NCI-H1436 (cell line): ENCODE measurements at regions not wholly inside any gene's neighbourhood (a gene's known extent, or its start where the extent isn't known, plus 50 kb on each side); places are given as distances from the start of the nearest gene placed in this dataset.
"Not testable (repeated sequence)": the region's sequence is repeated elsewhere in the genome, so short reads cannot be mapped to it uniquely, and the experiment has no call there.

Experiments used
- DNase-seq: peaks from one replicate; lab custom pipeline; 2025; lab: John Stamatoyannopoulos, UW

DNA sequence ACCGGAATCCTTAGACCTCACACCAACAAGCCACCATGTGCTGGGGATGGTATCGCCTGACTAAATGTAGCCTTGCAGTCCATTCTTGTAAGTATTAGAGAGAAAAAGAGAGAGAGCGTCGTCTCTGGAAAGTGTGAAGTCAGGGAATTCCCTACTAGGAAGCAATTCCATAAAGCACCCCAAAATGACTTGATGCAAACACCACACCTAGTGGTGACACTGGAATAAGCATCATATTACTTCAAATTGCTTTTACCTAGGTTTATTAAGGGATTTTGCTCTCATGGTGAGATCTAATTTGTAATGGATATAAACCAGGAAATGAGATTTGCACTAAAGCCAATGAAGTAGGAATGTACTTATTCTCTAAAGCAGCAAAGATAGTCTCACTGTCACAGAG lies 111.4 kb upstream of the METTL9 start:
- not testable (repeated sequence) for DNase-seq

DNA sequence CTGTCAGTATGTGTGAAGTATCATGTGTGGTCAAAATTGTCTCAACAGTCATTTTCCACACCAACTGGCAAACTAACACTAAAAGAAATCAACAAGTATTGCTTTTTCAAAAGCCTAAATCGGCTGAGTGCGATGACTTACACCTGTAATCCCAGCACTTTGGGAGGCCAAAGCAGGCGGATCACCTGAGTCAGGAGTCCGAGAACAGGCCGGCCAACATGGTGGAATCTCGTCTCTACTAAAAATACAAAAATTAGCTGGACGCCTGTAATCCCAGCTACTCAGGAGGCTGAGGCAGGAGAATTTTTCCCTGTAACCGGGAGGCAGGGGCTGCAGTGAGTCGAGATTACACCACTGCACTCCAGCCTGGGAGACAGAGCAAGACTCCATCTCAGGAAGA lies 100.3 kb upstream of the METTL9 start:
- not testable (repeated sequence) for DNase-seq

DNA sequence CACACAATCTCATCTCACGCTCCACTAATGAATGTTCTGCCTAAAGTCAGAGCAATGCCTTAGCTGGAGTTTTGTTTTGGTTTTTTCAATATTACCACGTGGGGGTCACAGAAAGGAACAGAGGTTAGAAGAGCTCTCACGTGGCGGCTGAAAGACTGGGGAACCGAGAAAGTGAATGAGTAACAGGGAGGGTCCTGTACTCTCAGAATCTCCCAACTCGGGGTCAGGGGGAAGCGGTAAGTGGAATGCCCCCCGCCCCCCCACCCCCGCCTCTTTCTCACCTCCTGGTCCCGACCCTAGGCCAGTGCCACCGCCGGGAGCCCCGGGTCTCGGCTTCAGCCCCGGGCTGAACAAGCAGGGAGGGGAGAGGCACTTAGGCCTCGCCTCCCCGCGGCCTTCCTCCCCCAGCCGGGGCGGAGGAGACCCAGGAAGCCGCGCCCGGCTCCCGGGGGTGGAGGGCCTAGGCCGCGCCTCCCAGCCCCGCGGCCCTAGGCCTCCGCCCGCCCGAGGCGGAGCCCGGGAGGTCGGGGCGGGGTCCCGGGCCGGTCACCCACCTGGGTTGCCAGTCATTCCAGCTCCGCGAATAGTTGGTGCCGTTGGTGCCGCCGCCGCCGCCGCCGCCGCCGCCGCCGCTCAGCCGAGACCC lies 98.0 kb upstream of the METTL9 start:
- not testable (repeated sequence) for DNase-seq

DNA sequence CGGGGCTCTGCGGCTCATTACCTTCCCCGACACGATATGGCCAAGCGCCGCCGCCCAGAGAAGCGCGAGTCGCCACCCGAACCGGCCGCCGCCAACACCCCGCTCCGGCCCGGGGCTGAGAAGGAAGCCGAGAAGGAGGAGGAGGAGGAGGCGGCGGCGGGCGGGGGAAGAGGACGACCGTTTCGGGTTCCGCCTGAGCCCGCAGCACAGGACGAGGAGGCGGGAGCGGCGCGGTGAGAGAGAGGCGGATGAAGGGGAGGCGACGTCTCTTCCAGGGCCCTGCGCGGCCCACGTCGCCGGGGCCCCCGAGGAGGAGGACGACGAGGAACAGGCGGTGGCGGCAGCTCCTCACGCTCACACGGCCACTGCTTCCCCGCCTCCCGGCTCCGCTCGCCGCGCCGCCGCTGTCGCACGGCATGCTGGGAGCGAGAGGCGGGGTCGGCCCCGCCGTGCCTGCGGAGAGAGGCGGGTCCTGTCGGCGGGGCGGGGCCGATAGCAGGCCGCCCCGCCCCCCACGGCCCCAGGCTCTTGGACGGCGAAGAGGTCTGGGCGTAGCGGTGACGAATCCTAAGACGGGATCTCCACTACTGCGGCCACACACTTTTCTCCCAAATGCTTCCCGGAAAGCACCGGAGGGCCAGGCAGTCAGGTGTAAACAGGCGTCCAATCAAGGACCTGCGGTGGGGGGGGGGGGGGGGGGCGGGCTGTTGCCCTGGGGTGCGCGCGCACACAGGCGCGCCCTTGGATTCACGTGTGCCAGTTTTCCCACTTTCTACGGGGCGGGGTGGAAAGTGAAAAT lies 97.3 kb upstream of the METTL9 start:
- peak; percentile 85 for DNase-seq

DNA sequence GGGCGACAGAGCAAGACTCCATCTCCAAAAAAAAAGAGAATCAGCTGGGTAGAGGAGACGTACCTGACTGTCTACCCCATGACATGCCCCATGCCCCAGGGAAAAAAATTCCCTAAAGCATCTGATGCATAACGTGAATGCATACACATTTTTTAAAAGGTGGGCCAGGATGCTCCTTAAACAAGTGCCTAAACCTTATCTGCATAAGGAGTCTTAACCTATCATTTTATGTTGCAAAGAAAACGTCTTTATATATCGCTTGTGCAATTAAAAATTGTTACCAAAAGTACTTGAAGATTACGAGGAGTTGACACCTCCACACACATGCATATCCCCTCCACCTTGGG lies 95.8 kb upstream of the METTL9 start:
- not testable (repeated sequence) for DNase-seq

DNA sequence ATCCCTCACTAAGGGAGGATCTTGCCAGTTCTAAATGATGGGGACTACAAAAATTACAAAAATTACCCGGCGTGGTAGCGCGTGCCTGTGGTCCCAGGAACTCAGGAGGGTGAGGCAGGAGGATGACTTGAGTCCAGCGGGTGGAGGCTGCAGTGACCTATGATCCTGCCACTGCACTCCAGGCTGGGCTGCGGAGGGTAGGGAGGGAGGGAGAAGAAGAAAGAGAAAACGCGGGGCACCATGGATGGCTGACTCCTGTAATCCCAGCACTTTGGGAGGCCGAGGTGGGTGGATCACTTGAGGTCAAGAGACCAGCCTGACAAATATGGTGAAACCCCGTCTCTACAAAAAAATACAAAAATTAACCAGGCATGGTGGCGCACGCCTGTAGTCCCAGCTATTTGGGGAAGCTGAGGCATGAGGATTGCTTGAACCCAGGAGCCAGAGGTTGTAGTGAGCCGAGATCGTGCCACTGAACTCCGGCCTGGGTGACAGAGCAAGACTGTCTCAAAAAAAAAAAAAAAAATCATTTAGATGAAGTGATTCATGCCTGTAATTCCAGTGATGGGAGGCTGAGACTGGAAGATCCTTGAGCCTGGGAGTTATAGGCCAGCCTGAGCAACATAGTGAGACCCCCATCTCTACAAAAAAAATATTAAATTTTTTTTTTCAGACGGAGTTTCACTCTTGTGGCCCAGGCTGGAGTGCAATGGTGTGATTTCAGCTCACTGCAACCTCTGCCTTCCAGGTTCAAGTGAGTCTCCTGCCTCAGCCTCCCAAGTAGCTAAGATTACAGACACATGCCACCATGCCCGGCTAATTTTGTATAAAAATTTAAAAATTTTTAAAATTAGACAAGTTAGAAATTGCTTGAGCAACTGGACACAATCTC lies 95.2 kb upstream of the METTL9 start:
- not testable (repeated sequence) for DNase-seq

DNA sequence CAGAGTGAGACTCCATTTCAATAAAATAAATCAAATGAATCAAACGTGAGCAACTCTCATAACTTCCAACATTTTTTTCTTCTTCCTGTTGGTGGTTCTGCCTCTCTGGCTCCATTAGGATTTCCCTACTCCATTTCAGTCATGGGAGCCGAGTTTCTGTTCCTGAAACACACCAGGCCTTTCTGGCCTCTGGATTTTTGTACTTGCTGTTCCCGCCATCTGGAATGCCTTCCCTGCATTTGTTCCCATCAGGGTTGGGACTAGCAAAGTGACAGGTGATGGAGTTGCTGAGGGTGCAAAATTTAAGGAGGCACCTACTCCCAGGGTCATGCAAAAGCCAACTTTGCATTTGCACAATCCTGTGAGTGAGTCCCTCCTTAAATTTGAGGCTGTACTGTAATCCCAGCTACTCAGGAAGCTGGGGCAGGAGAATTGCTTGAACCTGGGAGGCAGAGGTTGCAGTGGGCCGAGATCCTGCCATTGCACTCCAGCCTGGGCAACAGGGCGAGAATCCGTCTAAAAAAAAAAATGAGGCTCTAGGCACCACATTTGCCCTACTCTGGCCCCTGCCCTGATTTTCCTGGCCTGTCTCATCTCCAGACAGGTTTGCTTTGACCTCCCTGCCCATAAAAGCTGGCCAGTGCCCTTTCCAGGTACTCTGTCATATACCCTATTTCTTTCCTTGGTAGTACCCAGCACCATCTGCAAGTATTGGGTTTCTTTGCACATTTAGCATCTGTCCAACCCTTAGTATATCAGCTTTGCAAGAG lies 93.4 kb upstream of the METTL9 start:
- DNase-seq: not testable (repeated sequence)

DNA sequence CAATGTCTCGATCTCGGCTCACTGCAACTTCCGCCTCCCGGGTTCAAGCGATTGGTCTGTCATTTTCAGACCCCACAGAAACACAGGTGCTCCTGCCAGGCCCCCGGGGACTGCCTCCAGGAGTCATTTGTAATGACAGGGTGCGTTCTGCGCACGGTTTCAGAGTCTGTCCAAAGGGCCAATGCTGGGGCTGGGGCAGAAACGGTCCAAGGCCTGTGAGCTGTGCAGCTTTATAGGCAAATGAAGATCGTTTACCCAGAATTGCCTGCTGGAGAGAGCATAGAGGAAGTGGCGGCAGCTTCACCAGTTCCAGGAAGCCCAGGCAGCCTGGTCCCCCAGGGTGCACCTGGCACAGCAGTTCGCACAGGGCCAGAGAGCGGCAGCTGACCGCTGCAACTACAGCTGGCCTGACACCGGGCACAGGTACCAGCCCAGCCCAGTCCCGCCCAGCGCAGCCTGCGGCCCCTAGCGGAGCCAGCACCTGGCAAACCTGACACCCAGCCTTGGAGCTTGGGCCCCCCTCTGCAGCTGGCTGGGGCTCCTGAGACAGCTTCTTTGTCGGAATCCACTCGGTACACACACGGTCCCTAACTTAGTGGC lies 92.4 kb upstream of the METTL9 start:
- not testable (repeated sequence) for DNase-seq

DNA sequence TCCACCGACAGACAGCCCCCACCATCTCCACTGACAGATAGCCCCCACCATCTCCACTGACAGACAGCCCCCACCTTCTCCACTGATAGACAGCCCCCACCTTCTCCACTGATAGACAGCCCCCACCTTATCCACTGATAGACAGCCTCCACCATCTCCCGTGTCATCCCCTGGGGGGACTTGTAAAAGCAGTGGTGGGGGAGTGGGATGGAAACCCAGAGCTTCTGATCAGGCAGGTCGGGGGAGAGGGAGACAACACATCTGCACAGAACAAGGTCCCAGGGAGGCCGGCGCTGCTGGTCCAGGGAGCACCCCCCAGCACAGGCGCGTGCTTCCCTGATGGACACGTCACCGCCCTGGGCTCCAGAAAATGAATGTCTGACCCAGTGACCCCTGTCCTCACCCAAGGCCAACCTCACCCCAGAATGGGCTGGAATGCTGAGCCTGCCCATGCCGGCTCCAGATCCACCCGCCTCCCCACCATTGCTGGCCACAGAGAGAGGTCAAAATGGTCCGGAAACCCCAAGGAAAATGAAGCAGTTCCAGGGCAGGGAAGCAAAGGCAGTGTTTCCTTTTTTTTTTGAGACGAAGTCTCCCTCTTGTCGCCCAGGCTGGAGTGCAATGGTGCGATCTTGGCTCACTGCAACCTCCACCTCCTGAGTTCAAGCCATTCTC lies 91.6 kb upstream of the METTL9 start:
- not testable (repeated sequence) for DNase-seq

DNA sequence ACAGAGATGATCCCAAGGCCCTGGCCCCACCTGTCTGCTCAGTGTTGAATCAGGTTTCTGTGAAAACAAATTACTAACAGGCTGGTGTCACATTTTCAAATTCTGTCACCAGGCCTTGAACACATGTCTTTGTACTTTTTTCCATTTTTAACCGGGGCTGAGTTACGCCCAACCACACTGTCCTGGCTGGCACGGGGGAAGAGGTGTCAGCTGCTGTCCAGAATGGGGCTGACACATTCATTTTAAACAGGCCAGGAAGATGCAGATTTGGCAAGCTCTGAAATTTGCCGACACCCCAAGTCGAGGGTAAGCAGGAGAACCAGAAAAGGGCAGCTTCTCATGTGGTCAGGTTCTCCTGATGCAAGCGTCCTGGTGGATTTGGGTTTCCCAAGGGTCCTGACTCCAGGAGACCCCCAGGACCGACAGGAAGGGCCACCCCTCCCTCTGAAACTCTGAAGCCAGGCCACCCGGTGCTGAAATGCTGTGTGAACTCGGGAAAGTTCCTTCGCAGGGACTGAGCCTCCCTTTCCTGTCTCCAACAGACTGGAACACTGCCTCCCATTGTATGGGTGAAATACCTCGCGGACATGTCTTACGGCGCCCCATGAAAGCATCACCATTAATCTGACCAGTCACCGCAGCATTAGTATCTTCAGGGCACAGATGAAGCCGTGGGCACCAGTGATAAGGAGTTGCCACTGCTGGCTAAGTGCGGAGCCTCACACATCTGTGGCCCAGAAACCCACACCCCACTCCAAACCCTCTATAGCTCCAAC lies 90.5 kb upstream of the METTL9 start:
- DNase-seq: not testable (repeated sequence)

DNA sequence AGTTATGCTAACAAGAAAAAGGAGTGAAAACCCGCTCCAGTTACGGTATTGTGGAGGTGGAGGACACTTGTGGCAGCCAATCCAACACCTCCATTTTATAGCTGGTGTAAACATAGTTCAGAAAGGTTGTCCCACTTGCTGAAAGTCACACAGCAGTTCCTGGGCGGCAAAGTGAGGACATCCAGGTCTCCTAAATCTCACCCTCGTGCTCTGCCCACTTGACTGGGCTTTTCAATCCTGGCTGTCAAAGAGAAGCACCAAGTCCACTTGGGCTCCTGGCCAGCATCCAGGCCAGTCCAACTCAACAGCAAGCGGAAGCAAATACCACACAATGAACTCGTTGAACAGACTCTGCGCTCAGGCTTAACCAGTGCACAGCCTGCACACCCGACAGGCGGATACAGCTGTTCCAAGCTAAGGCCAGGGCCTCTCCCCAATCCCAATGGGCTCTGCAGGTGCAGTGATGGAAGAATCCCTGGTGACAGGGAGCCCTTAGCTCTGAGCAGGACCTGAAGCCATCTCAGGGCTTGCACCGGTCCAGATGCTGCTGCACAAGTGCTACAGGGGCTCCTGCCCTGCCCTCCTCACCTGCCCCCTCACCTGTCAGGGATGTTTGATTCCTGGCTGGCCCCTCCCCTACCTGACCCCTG lies 89.8 kb upstream of the METTL9 start:
- not testable (repeated sequence) for DNase-seq

DNA sequence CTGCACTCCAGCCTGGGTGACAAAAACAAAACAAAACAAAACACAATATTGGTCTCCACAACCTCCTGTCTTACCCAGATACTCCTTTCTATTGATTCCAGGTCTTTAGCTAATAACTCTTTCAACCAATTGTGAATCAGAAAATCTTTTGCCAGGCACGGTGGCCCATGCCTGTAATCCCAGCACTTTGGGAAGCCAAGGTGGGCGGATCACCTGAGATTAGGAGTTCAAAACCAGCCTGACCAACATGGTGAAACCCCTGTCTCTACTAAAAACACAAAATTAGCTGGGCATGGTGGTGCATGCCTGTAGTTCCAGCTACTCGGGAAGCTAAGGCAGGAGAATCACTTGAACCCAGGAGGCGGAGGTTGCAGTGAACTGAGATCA lies 88.5 kb upstream of the METTL9 start:
- DNase-seq: not testable (repeated sequence)

DNA sequence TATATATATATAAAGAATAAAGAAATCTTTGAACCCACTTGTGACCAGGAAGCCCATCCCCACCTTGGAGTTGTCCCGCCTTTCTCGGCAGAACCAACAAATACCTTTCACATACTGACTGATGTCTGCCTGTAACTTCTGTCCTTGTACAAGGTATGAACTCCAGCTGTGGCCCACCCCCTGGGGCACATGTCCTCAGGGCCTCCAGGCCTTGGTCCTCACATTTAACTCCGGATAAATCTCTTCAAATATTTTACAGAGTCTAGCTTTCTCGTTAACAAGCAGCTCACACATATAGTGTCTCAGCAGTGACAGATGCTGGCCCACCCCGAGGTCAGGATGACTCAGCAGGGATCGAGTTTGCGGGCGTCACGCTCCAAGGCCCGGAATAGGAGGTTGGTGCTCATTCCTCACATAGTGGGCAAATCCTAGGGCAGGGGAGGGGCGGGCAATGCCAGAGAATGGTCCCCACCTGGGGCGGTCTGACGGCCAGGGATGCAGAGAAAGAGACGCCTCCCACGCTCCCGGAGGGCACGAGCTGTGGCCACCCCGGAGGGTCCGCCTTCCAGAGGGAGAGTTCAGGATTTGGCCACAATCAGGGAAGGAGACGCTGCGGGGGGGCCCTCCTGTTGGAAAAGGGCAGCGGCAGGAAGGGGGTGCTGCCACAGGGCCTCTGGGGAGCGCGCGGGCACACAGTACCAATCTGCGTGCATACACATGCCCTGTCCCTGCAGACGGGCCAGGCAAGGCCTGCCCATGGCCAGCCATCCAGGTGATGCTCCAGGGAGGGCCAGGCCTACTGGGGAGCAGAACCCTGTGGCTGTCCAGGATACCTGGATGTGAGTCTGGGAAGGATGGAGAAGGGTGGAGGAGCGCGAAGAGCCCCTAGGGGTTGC lies 87.8 kb upstream of the METTL9 start:
- DNase-seq: not testable (repeated sequence)

DNA sequence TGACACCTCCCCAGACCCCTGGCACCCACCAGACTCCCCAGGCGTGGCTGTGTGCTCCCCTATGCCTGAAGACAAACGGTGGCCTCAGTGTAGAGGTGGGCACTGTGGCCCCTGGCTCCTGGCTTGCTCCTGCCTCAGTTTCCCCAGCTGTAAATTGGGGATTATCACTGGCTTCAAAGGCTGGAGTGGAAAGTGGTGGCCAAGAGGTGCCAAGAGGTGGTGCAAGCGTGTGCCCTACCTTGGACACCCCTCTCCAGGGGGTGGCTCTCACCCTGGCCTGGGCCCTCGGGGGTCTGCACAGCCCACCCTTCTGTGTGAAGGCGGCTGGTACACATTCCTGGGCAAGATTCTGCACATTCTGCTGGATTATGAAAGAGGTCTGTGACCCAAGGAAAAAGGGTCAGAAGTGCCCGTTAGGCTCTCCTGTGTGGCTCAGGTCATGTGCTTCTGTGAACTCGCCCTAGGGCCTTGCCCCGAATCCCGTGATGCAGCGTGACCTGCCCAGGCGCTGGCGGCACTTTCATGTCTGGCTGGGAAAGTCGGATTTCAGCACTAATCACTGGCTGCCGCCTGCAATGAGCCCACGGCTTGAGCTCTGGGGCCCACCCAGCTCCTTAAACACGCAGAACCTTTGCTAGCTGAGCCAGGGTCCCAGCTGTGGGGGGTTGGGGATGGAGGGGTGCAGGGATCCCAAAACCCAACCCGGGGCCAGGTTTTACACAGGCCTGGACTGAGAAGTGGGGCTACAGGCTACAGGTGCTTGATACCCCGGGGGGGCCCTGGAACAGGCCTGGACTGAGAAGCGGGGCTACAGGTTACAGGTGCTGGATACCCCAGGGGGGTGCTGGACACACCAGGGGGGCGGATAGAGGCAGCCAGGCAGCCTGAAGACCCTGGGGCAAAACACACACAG lies 86.8 kb upstream of the METTL9 start:
- DNase-seq: not testable (repeated sequence)

DNA sequence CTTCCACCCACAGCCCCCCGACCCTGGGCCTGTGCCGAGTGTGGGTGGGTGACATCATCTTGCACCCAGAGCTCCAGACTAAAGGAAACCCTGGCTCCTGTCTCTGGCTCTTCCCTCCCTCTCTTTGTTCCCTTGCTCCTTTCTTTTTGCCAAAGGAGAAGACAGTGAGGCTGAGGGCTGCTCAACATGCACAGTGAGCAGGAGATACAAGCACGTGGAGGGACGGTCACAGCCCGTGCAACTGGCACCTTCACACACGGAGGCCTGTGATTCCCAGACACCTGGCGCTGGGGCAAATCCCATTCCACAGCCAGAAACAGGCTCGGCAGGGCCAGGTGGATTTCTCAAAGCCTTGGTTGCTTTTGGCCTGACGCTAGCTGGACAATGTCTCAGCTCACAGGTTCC lies 86.0 kb upstream of the METTL9 start:
- DNase-seq: not testable (repeated sequence)

DNA sequence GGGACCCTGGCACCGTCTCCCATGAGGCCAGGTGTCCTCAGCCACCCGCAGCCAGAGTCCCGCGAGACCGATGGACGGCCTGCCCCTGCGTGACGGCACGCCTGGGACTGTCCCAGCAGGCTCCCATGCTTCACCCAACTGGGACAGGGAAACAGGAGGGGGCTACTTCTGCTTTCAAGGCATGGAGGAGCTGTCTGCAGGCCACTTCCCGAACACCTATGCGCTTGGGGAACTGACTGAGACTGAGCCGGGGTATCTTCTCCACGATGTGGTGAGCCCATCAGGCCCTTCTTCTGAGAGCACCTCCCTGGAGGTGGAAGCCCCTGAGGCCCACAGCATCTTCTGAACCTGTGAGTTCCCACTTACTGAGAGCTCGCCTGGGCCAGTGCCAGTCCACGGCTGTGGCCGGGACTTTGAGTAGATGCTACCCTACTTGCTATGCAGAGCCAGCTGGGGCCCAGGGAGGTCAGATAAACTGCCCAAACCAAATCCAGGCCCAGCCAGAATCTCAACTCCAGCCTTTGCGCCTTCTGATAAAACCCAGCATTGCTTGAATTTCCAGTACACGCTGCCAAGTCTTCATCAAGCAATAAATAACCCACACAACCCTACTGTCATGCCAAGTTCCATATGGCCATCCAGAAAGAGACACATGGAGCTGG lies 85.4 kb upstream of the METTL9 start:
- not testable (repeated sequence) for DNase-seq

DNA sequence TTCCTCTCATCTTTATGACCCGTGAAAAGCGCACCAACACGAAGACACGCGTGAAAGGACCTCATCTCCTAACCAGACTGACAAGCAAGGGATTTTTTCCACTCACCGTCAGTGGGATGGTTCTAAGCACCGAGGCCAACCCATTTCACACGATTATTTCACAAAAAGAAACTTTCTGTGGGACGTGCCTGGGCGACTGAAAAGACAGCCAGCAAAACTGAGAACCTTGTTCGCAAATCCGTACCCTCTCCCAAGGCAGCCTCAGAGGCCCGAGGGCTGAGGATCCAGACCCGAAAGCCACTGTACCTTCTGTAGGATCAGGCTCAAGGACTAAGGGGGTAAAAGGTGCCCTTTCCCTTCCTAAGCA lies 84.9 kb upstream of the METTL9 start:
- not testable (repeated sequence) for DNase-seq
